Esophagus muscularis mucosa (tissue), 4 donors: ENCODE measurements at regions not wholly inside any gene's neighbourhood (a gene's known extent, or its start where the extent isn't known, plus 50 kb on each side); places are given as distances from the start of the nearest gene placed in this dataset.
A peak's percentile ranks its signal among the peaks of the same experiment; 100 is the strongest.

ENCODE experiments used
- DNase-seq: peaks from one replicate; pipeline ENCODE4 v3.0.0-alpha.2; 2017; ENCODE audit errors: extremely low spot score
- H3K27ac ChIP-seq, 4 donors: fragments of 200-600 bp; sonication (generic); replicated peaks in 1 of 4; 1 replicate in 3 of 4; 2 replicates in 1 of 4; pipeline ENCODE4 v1.5.1; 2016 to 2019; ENCODE audit warnings: mild to moderate bottlenecking in 1 of 4
- H3K27me3 ChIP-seq, 4 donors: fragments of 200-600 bp; sonication (generic); one replicate each; pipeline versions ENCODE4 v1.5.1 to v1.6.0; 2016 to 2019
- H3K36me3 ChIP-seq, 4 donors: fragments of 200-600 bp; sonication (generic); one replicate each; pipeline ENCODE4 v1.5.1; 2016 to 2019
- H3K4me1 ChIP-seq, 4 donors: fragments of 200-600 bp; sonication (generic); one replicate each; pipeline ENCODE4 v1.5.1; 2016 to 2019
- H3K4me3 ChIP-seq, 4 donors: fragments of 200-600 bp; sonication (generic); 1 replicate in 2 of 4; 2 replicates in 2 of 4; pipeline ENCODE4 v1.5.1; 2016 to 2019; ENCODE audit warnings: mild to moderate bottlenecking in 4 of 4, moderate library complexity in 1 of 4
- H3K9me3 ChIP-seq, 4 donors: fragments of 200-600 bp; sonication (generic); 1 replicate in 3 of 4; 2 replicates in 1 of 4; pipeline ENCODE4 v1.5.1; 2016 to 2019
- CTCF ChIP-seq, 3 experiments: fragments of 200-600 bp in 2 of 3; fragments of 450-650 bp in 1 of 3; sonication (generic) in 2 of 3; IDR thresholded peaks; one replicate each; pipeline ENCODE4 v1.5.1; 2017 to 2019; ENCODE audit warnings: antibody characterized with exemption in 3 of 3, mild to moderate bottlenecking in 2 of 3, moderate library complexity in 1 of 3
- EP300 ChIP-seq: sonication (generic); formaldehyde crosslinking; IDR thresholded peaks from one replicate; pipeline ENCODE4 v1.6.1; 2017; ENCODE audit warnings: antibody characterized with exemption
- POLR2A ChIP-seq: fragments of 450-650 bp; IDR thresholded peaks from one replicate; pipeline ENCODE4 v1.6.1; 2017; ENCODE audit warnings: antibody characterized with exemption, moderate library complexity, mild to moderate bottlenecking, low read depth
- POLR2AphosphoS5 ChIP-seq, 2 donors: sonication (generic); formaldehyde crosslinking; IDR thresholded peaks; one replicate each; pipeline ENCODE4 v1.6.1; 2017; ENCODE audit warnings: antibody characterized with exemption in 2 of 2
- WGBS: methylation state at CpG from one replicate; pipeline ENCODE4 v1.1.5; 2018; 5-methylcytosine and 5-hydroxymethylcytosine counted together
- intact Hi-C: fragments of 100-400 bp; cut with DNase I; formaldehyde crosslinking; loops from one replicate; pipeline ENCODE4 v1.15.1; 2023

GRCh38 chr16:35184356-35184870 lies 1725.0 kb downstream of the TP53TG3F start:
- H3K4me3 ChIP-seq = no peak overlapping the region
- TF ChIP-seq POLR2AphosphoS5 (IDR thresholded peaks at IDR 0.05) (no peak), CTCF (IDR thresholded peaks at IDR 0.05) (no peak), POLR2A (no peak), EP300 (no peak)
- DNase-seq = peak; percentile 62
- peaks cover 0 to 23% (median 0%) of the 10 kb centered on the region in 4 donors for H3K27me3 ChIP-seq
- no peaks in the 10 kb centered on the region for H3K36me3 ChIP-seq
- no peaks in the 10 kb centered on the region for H3K4me1 ChIP-seq
- H3K27ac ChIP-seq = no peak overlapping the region
- WGBS = 67% methylated on average over 1 of the region's 1 CpG
- H3K9me3 ChIP-seq = no peaks in the 10 kb centered on the region
- intact Hi-C loops = no loop called here

- Histone ChIP-seq H3K4me3 (no peak overlapping the region), H3K4me1 (no peaks in the 10 kb centered on the region), H3K36me3 (no peaks in the 10 kb centered on the region), H3K27ac (no peak overlapping the region), H3K9me3 (no peaks in the 10 kb centered on the region), H3K27me3 (peaks cover 0 to 23% (median 0%) of the 10 kb centered on the region in 4 donors)
- WGBS = no CpG with 5 or more reads among the region's 3 CpGs
- DNase-seq = peak; percentile 90
- TF ChIP-seq POLR2A (no peak), POLR2AphosphoS5 (IDR thresholded peaks at IDR 0.05) (no peak), CTCF (IDR thresholded peaks at IDR 0.05) (no peak), EP300 (no peak)
- intact Hi-C loops = no loop called here
These were observed 1726.1 kb downstream of the TP53TG3F start for GRCh38 chr16:35185366-35186044.

GRCh38 chr16:35186045-35186759 lies 1726.8 kb downstream of the TP53TG3F start:
- Histone ChIP-seq H3K4me3 (no peak overlapping the region), H3K4me1 (no peaks in the 10 kb centered on the region), H3K27ac (no peak overlapping the region), H3K36me3 (no peaks in the 10 kb centered on the region), H3K9me3 (no peaks in the 10 kb centered on the region), H3K27me3 (peaks cover 0 to 23% (median 0%) of the 10 kb centered on the region in 4 donors)
- intact Hi-C loops = no loop called here
- DNase-seq = peak; percentile 64
- no peak for TF ChIP-seq CTCF (IDR thresholded peaks at IDR 0.05)
- no peak for TF ChIP-seq POLR2AphosphoS5 (IDR thresholded peaks at IDR 0.05)
- no peak for TF ChIP-seq POLR2A
- TF ChIP-seq EP300 = no peak

- no peaks in the 10 kb centered on the region for H3K9me3 ChIP-seq
- intact Hi-C loops = no loop called here
These were observed 1728.3 kb downstream of the TP53TG3F start for GRCh38 chr16:35187665-35188225.

More at GRCh38 chr16:35187665-35188225, 1728.3 kb downstream of the TP53TG3F start:
- WGBS = 31% methylated on average over 2 of the region's 2 CpGs
- Histone ChIP-seq H3K4me3 (no peak overlapping the region), H3K36me3 (no peaks in the 10 kb centered on the region), H3K4me1 (no peaks in the 10 kb centered on the region), H3K27ac (no peak overlapping the region), H3K27me3 (peaks cover 0 to 23% (median 0%) of the 10 kb centered on the region in 4 donors)
- DNase-seq = peak; percentile 66
- TF ChIP-seq EP300 = no peak
- TF ChIP-seq POLR2AphosphoS5 (IDR thresholded peaks at IDR 0.05) = no peak
- TF ChIP-seq POLR2A = no peak
- no peak for TF ChIP-seq CTCF (IDR thresholded peaks at IDR 0.05)
